Ishikawa (cell line): ENCODE measurements at regions not wholly inside any gene's neighbourhood (a gene's known extent, or its start where the extent isn't known, plus 50 kb on each side); places are given as distances from the start of the nearest gene placed in this dataset.

Experiments
- REST ChIP-seq: IDR thresholded peaks from 2 replicates; pipeline ENCODE4 v1.6.1; 2012; ENCODE audit warnings: low read depth, mild to moderate bottlenecking
- TCF12 ChIP-seq: IDR thresholded peaks from 2 replicates; pipeline ENCODE4 v1.6.1; 2012; ENCODE audit warnings: low read depth

GRCh38 chr1:199545780-199546179, 481.7 kb upstream of the NR5A2 start:
- TF ChIP-seq REST (no peak), TCF12 (no peak)
